HFF-Myc (cell line): ENCODE measurements at regions not wholly inside any gene's neighbourhood (a gene's known extent, or its start where the extent isn't known, plus 50 kb on each side); places are given as distances from the start of the nearest gene placed in this dataset.

ENCODE experiments used
- DNase-seq: peaks from one replicate; pipeline ENCODE4 v3.0.0-alpha.2; 2011; ENCODE audit warnings: low read depth; ENCODE audit errors: extremely low read depth
- H3K4me3 ChIP-seq: replicated peaks from 2 replicates; pipeline ENCODE4 v1.5.1; 2011; ENCODE audit warnings: low read depth, mild to moderate bottlenecking, control low read depth, low read length
- CTCF ChIP-seq: IDR thresholded peaks from 2 replicates; pipeline ENCODE4 v1.5.1; 2012; ENCODE audit warnings: mild to moderate bottlenecking, low read depth, low read length, control low read depth; ENCODE audit errors: missing control alignments

- no peak for DNase-seq
- no peak for TF ChIP-seq CTCF
- no peak overlapping the region for H3K4me3 ChIP-seq
These were observed 143.5 kb upstream of the IPO9 start for GRCh38 chr1:201685485-201685884.

GRCh38 chr1:201686714-201687455 lies 142.1 kb upstream of the IPO9 start:
- TF ChIP-seq CTCF, result no peak
- no peak for DNase-seq
- H3K4me3 ChIP-seq, result no peak overlapping the region

GRCh38 chr1:201688514-201688913 lies 140.4 kb upstream of the IPO9 start:
- TF ChIP-seq CTCF, result no peak
- DNase-seq, result no peak
- H3K4me3 ChIP-seq, result no peak overlapping the region

GRCh38 chr1:201689647-201690046 lies 139.3 kb upstream of the IPO9 start:
- no peak for TF ChIP-seq CTCF
- no peak for DNase-seq
- H3K4me3 ChIP-seq, result no peak overlapping the region

GRCh38 chr1:201690528-201690927 lies 138.4 kb upstream of the IPO9 start:
- H3K4me3 ChIP-seq, result no peak overlapping the region
- DNase-seq, result no peak
- TF ChIP-seq CTCF, result no peak

- DNase-seq, result no peak
- no peak overlapping the region for H3K4me3 ChIP-seq
- TF ChIP-seq CTCF, result no peak
These were observed 137.0 kb upstream of the IPO9 start for GRCh38 chr1:201691716-201692554.
